GM12878 (cell line): ENCODE measurements at regions not wholly inside any gene's neighbourhood (a gene's known extent, or its start where the extent isn't known, plus 50 kb on each side); places are given as distances from the start of the nearest gene placed in this dataset.

ENCODE experiments used
- ATAC-seq: fragments of 200-7000 bp; cut with Tn5 transposase; 3 replicates; pipeline ENCODE4 v1.9.1; 2020; ENCODE audit warnings: mild to moderate bottlenecking, moderate library complexity
- BruUV-seq: library from RNA; stranded (reverse); fragments of 400-500 nt; replicated peaks from 2 replicates; lab custom pipeline; 2021; lab: Mats Ljungman, UMichigan
- CTCF ChIA-PET: fragments of 300-600 bp; sonication (Branson Sonifier 250); formaldehyde crosslinking; extraction: SDS; loops from one replicate; lab custom pipeline; 2021; ENCODE audit warnings: inconsistent platforms; lab: Yijun Ruan, JAX
- POLR2A ChIA-PET: fragments of 350-600 bp; formaldehyde crosslinking; extraction: SDS; loops from one replicate; lab custom pipeline; 2021; ENCODE audit warnings: inconsistent platforms; lab: Charles Lee
- RAD21 ChIA-PET: fragments of 300-600 bp; sonication (Branson Sonifier 250); formaldehyde crosslinking; loops from one replicate; lab custom pipeline; 2023; ENCODE audit warnings: antibody characterized with exemption; ENCODE audit not compliant: unreplicated experiment; lab: Charles Lee
- SMC1A ChIA-PET: fragments of 300-600 bp; sonication (Branson Sonifier 250); formaldehyde crosslinking; loops from one replicate; lab custom pipeline; 2023; ENCODE audit not compliant: unreplicated experiment, uncharacterized antibody; lab: Charles Lee
- DNase-seq: peaks from one replicate; pipeline ENCODE4 v3.0.0-alpha.2; 2011; ENCODE audit warnings: low read depth, low spot score
- FAIRE-seq: peaks from 3 replicates; lab custom pipeline; 2011; peaks lifted over from hg19 to GRCh38; lab: Jason Lieb, UNC
- H2AFZ ChIP-seq: 2 replicates; pipeline ENCODE4 v1.6.0; 2011; ENCODE audit warnings: low read depth, low read length, control low read depth; ENCODE audit not compliant: control insufficient read depth
- H3K27ac ChIP-seq: 2 replicates; pipeline ENCODE4 v1.5.1; 2011; ENCODE audit warnings: control low read depth; ENCODE audit not compliant: control insufficient read depth, insufficient read depth
- H3K27me3 ChIP-seq, 2 experiments: replicated peaks in 1 of 2; 2 replicates each; pipeline versions ENCODE4 v1.6.0 to v1.6.1; 2011; ENCODE audit warnings: low read length in 1 of 2; ENCODE audit not compliant: control insufficient read depth in 2 of 2, insufficient read depth in 2 of 2
- H3K36me3 ChIP-seq, 2 experiments: 2 replicates each; pipeline ENCODE4 v1.5.1; 2011; ENCODE audit warnings: low read length in 1 of 2; ENCODE audit not compliant: control insufficient read depth in 2 of 2, insufficient read depth in 2 of 2
- H3K4me1 ChIP-seq: 2 replicates; pipeline ENCODE4 v1.6.1; 2011; ENCODE audit warnings: mild to moderate bottlenecking, low read length, moderate library complexity, mixed read lengths; ENCODE audit not compliant: control insufficient read depth, insufficient read depth
- H3K4me2 ChIP-seq: 2 replicates; pipeline ENCODE4 v1.6.0; 2011; ENCODE audit warnings: control low read depth; ENCODE audit not compliant: control insufficient read depth, insufficient read depth
- H3K4me3 ChIP-seq: fragments of 200-600 bp; sonication (generic); 2 replicates; pipeline ENCODE4 v1.5.1; 2016
- H3K79me2 ChIP-seq: 2 replicates; pipeline ENCODE4 v1.6.0; 2011; ENCODE audit warnings: low read length; ENCODE audit not compliant: control insufficient read depth, insufficient read depth
- H3K9ac ChIP-seq: 2 replicates; pipeline ENCODE4 v1.8.0; 2011; ENCODE audit warnings: low read length, control low read depth, mixed read lengths; ENCODE audit not compliant: control insufficient read depth, insufficient read depth
- H3K9me3 ChIP-seq: replicated peaks from 3 replicates; pipeline ENCODE4 v1.5.1; 2011; ENCODE audit warnings: mild to moderate bottlenecking, low read length; ENCODE audit not compliant: control insufficient read depth, insufficient read depth
- H4K20me1 ChIP-seq: 2 replicates; pipeline ENCODE4 v1.6.0; 2011; ENCODE audit not compliant: control insufficient read depth, insufficient read depth
- CREM ChIP-seq: IDR thresholded peaks from 2 replicates; pipeline ENCODE4 v1.6.1; 2014; ENCODE audit warnings: antibody characterized with exemption, low read depth
- DPF2 ChIP-seq: fragments of 450-650 bp; IDR thresholded peaks from 2 replicates; pipeline ENCODE4 v1.6.1; 2017; ENCODE audit warnings: mild to moderate bottlenecking
- FOXM1 ChIP-seq: IDR thresholded peaks from 2 replicates; pipeline ENCODE4 v1.6.1; 2012; ENCODE audit warnings: low read depth, mild to moderate bottlenecking, inconsistent platforms, low read length, moderate library complexity
- HDAC2 ChIP-seq: fragments of 200-600 bp; sonication (generic); IDR thresholded peaks from 2 replicates; pipeline ENCODE4 v1.6.1; 2017
- HDAC6 ChIP-seq: fragments of 200-600 bp; sonication (generic); IDR thresholded peaks from one replicate; pipeline ENCODE4 v1.8.0; 2017; ENCODE audit warnings: antibody characterized with exemption; ENCODE audit not compliant: unreplicated experiment
- MTA2 ChIP-seq: fragments of 450-650 bp; IDR thresholded peaks from 2 replicates; pipeline ENCODE4 v1.6.1; 2016; ENCODE audit warnings: low read depth, mild to moderate bottlenecking, moderate library complexity
- RUNX3 ChIP-seq: IDR thresholded peaks from 2 replicates; pipeline ENCODE4 v1.6.1; 2012; ENCODE audit warnings: low read length, inconsistent platforms
- SMAD5 ChIP-seq: IDR thresholded peaks from 2 replicates; pipeline ENCODE4 v1.6.1; 2016; ENCODE audit warnings: antibody characterized with exemption, low read depth
- TBL1XR1 ChIP-seq: IDR thresholded peaks from 2 replicates; pipeline ENCODE4 v1.6.1; 2012; ENCODE audit warnings: low read depth, low read length, improper control_type of control experiment
- TCF7 ChIP-seq: IDR thresholded peaks from 2 replicates; pipeline ENCODE4 v1.6.1; 2014; ENCODE audit warnings: antibody characterized with exemption, borderline replicate concordance
- YBX1 ChIP-seq: fragments of 450-650 bp; IDR thresholded peaks from 2 replicates; pipeline ENCODE4 v1.6.1; 2016; ENCODE audit warnings: antibody characterized with exemption
- ZNF622 ChIP-seq: fragments of 450-650 bp; IDR thresholded peaks from 2 replicates; pipeline ENCODE4 v1.6.1; 2017; ENCODE audit warnings: mild to moderate bottlenecking, inconsistent platforms
- WGBS: methylation state at CpG from one replicate; pipeline ENCODE4 v1.1.6; 2016; ENCODE audit warnings: low lambda C conversion rate; ENCODE audit not compliant: insufficient replicate concordance, insufficient coverage; ENCODE audit errors: missing lambda C conversion rate; 5-methylcytosine and 5-hydroxymethylcytosine counted together
- in situ Hi-C: fragments of 300-500 bp; cut with MboI; formaldehyde crosslinking; loops from 9 replicates; pipeline ENCODE4 v1.14.3; 2018; ENCODE audit warnings: mixed read lengths
- intact Hi-C: fragments of 100-400 bp; cut with micrococcal nuclease; formaldehyde crosslinking; loops from one replicate; pipeline ENCODE4 v1.14.2; 2022; ENCODE audit not compliant: unreplicated experiment
- TF ChIP-seq, protein P1 (sequence below): fragments of 450-650 bp; IDR thresholded peaks from 2 replicates; pipeline ENCODE4 v1.6.1; 2017; ENCODE audit warnings: mild to moderate bottlenecking, moderate library complexity
- TF ChIP-seq, protein P2 (sequence below): fragments of 450-650 bp; IDR thresholded peaks from 2 replicates; pipeline ENCODE4 v1.6.1; 2016; ENCODE audit warnings: mild to moderate bottlenecking, moderate library complexity, borderline replicate concordance

DNA sequence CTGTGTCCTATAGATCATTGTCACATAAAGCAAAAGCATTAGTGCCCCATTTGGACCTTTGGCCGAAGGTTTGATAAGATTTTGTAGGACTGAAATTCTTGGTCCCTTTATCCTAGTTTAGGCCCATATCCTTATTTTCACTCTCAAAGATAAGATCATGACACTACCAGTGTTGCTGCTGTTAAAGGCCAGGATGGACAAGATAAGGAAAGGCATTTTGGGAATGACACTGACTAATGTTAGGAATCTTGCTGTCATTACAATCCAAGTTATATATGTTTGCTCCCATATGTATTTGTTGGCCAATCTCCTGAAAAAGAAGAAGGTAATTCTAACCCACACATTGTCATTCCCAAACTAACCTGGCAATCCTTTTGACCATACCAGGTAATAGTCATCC, 101.3 kb upstream of the VAMP7 start:
- FAIRE-seq (no peak), DNase-seq (no peak), ATAC-seq (no peak)
- Histone ChIP-seq H3K27me3 (no peaks in the 10 kb centered on the region), H3K79me2 (no peaks in the 10 kb centered on the region), H2AFZ (no peak overlapping the region), H3K4me3 (no peak overlapping the region), H3K9ac (no peak overlapping the region), H4K20me1 (no peaks in the 10 kb centered on the region), H3K4me1 (no peaks in the 10 kb centered on the region), H3K36me3 (no peaks in the 10 kb centered on the region), H3K4me2 (no peak overlapping the region), H3K9me3 (no peaks in the 10 kb centered on the region), H3K27ac (no peak overlapping the region)
- ChIA-PET RAD21 (no interaction called here), CTCF (no interaction called here), POLR2A (no interaction called here), SMC1A (no interaction called here)
- no peak for TF ChIP-seq RUNX3
- TF ChIP-seq, protein P1, sequence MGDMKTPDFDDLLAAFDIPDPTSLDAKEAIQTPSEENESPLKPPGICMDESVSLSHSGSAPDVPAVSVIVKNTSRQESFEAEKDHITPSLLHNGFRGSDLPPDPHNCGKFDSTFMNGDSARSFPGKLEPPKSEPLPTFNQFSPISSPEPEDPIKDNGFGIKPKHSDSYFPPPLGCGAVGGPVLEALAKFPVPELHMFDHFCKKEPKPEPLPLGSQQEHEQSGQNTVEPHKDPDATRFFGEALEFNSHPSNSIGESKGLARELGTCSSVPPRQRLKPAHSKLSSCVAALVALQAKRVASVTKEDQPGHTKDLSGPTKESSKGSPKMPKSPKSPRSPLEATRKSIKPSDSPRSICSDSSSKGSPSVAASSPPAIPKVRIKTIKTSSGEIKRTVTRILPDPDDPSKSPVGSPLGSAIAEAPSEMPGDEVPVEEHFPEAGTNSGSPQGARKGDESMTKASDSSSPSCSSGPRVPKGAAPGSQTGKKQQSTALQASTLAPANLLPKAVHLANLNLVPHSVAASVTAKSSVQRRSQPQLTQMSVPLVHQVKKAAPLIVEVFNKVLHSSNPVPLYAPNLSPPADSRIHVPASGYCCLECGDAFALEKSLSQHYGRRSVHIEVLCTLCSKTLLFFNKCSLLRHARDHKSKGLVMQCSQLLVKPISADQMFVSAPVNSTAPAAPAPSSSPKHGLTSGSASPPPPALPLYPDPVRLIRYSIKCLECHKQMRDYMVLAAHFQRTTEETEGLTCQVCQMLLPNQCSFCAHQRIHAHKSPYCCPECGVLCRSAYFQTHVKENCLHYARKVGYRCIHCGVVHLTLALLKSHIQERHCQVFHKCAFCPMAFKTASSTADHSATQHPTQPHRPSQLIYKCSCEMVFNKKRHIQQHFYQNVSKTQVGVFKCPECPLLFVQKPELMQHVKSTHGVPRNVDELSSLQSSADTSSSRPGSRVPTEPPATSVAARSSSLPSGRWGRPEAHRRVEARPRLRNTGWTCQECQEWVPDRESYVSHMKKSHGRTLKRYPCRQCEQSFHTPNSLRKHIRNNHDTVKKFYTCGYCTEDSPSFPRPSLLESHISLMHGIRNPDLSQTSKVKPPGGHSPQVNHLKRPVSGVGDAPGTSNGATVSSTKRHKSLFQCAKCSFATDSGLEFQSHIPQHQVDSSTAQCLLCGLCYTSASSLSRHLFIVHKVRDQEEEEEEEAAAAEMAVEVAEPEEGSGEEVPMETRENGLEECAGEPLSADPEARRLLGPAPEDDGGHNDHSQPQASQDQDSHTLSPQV, result no peak
- TF ChIP-seq TBL1XR1, result no peak
- TF ChIP-seq SMAD5, result no peak
- no peak for TF ChIP-seq HDAC2
- no peak for TF ChIP-seq MTA2
- no peak for TF ChIP-seq ZNF622
- no peak for TF ChIP-seq CREM
- TF ChIP-seq DPF2, result no peak
- TF ChIP-seq YBX1, result no peak
- TF ChIP-seq FOXM1, result no peak
- TF ChIP-seq, protein P2, sequence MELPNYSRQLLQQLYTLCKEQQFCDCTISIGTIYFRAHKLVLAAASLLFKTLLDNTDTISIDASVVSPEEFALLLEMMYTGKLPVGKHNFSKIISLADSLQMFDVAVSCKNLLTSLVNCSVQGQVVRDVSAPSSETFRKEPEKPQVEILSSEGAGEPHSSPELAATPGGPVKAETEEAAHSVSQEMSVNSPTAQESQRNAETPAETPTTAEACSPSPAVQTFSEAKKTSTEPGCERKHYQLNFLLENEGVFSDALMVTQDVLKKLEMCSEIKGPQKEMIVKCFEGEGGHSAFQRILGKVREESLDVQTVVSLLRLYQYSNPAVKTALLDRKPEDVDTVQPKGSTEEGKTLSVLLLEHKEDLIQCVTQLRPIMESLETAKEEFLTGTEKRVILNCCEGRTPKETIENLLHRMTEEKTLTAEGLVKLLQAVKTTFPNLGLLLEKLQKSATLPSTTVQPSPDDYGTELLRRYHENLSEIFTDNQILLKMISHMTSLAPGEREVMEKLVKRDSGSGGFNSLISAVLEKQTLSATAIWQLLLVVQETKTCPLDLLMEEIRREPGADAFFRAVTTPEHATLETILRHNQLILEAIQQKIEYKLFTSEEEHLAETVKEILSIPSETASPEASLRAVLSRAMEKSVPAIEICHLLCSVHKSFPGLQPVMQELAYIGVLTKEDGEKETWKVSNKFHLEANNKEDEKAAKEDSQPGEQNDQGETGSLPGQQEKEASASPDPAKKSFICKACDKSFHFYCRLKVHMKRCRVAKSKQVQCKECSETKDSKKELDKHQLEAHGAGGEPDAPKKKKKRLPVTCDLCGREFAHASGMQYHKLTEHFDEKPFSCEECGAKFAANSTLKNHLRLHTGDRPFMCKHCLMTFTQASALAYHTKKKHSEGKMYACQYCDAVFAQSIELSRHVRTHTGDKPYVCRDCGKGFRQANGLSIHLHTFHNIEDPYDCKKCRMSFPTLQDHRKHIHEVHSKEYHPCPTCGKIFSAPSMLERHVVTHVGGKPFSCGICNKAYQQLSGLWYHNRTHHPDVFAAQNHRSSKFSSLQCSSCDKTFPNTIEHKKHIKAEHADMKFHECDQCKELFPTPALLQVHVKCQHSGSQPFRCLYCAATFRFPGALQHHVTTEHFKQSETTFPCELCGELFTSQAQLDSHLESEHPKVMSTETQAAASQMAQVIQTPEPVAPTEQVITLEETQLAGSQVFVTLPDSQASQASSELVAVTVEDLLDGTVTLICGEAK, result no peak
- TF ChIP-seq TCF7, result no peak
- TF ChIP-seq HDAC6, result no peak
- BruUV-seq, result no TSS peak
- intact Hi-C loops, result no loop called here
- 35% methylated on average over 1 of the region's 1 CpG for WGBS
- in situ Hi-C loops, result loop anchor here (5.0 kb wide), 1 partner anchor 52 kb away; no protein-coding TSS in a partner anchor
